K562 (cell line): ENCODE measurements at regions not wholly inside any gene's neighbourhood (a gene's known extent, or its start where the extent isn't known, plus 50 kb on each side); places are given as distances from the start of the nearest gene placed in this dataset.

Source experiments
- ATAC-seq: fragments of 200-7000 bp; cut with Tn5 transposase; 3 replicates; pipeline ENCODE4 v1.9.1; 2020; ENCODE audit warnings: moderate library complexity
- BruUV-seq: library from RNA; stranded (reverse); fragments of 400-500 nt; replicated peaks from 2 replicates; lab custom pipeline; 2021; lab: Mats Ljungman, UMichigan
- CTCF ChIA-PET: fragments of 300-600 bp; formaldehyde crosslinking; extraction: SDS; loops from one replicate; lab custom pipeline; 2021; ENCODE audit warnings: low intra/inter-chr PET ratio; lab: Yijun Ruan, JAX
- POLR2A ChIA-PET: fragments of 300-600, 350-650 bp; sonication (Branson Sonifier 250); formaldehyde crosslinking; extraction: SDS; loops from one replicate; lab custom pipeline; 2021; ENCODE audit warnings: antibody characterized with exemption, inconsistent platforms; lab: Yijun Ruan, JAX
- DNase-seq, 4 experiments: peaks; one replicate each; pipeline versions ENCODE4 v3.0.0 to v3.0.0-alpha.2; 2011 to 2018; ENCODE audit warnings: low spot score in 3 of 4, mixed read lengths in 3 of 4; ENCODE audit errors: extremely low read depth in 1 of 4
- FAIRE-seq: peaks from 2 replicates; lab custom pipeline; 2011; peaks lifted over from hg19 to GRCh38; lab: Jason Lieb, UNC
- H2AFZ ChIP-seq: 2 replicates; pipeline ENCODE4 v1.6.0; 2011; ENCODE audit warnings: low read depth, low read length, control low read depth, inconsistent platforms
- H3K27ac ChIP-seq: fragments of 200-600 bp; 3 replicates; pipeline ENCODE4 v1.8.0; 2011; ENCODE audit warnings: low read depth, mild to moderate bottlenecking, control low read depth, inconsistent platforms, low read length, moderate library complexity, mixed read lengths; ENCODE audit errors: extremely low read depth
- H3K27me3 ChIP-seq, 2 experiments: fragments of 300-600 bp in 1 of 2; 2 replicates in 1 of 2; 3 replicates in 1 of 2; pipeline versions ENCODE4 v1.6.0 to v1.8.0; 2011; ENCODE audit warnings: inconsistent platforms in 2 of 2, low read length in 2 of 2, mild to moderate bottlenecking in 1 of 2, mixed read lengths in 1 of 2, moderate library complexity in 1 of 2; ENCODE audit not compliant: control insufficient read depth in 2 of 2, insufficient read depth in 2 of 2
- H3K36me3 ChIP-seq: fragments of 300-600 bp; 3 replicates; pipeline ENCODE4 v1.8.0; 2011; ENCODE audit warnings: mild to moderate bottlenecking, low read length, inconsistent platforms; ENCODE audit not compliant: control insufficient read depth, insufficient read depth
- H3K4me1 ChIP-seq, 2 experiments: fragments of 200-600 bp in 1 of 2; replicated peaks in 1 of 2; 2 replicates in 1 of 2; 3 replicates in 1 of 2; pipeline versions ENCODE4 v1.5.1 to v1.8.0; 2011; ENCODE audit warnings: inconsistent platforms in 2 of 2, low read length in 2 of 2, mild to moderate bottlenecking in 1 of 2, mixed read lengths in 1 of 2, moderate library complexity in 1 of 2; ENCODE audit not compliant: control insufficient read depth in 2 of 2, insufficient read depth in 2 of 2
- H3K4me2 ChIP-seq: 2 replicates; pipeline ENCODE4 v1.6.1; 2011; ENCODE audit warnings: low read length, control low read depth, inconsistent platforms, mixed read lengths; ENCODE audit not compliant: insufficient read depth
- H3K4me3 ChIP-seq: fragments of 200-600 bp; sonication (generic), shearing (Covaris generic); 2 replicates; pipeline ENCODE4 v1.5.1; 2016; ENCODE audit warnings: control low read depth, inconsistent platforms
- H3K79me2 ChIP-seq: fragments of 200-600 bp; 3 replicates; pipeline ENCODE4 v1.8.0; 2011; ENCODE audit warnings: low read length, inconsistent platforms; ENCODE audit not compliant: control insufficient read depth, insufficient read depth
- H3K9ac ChIP-seq, 2 experiments: 2 replicates each; pipeline versions ENCODE4 v1.6.0 to v1.6.1; 2011; ENCODE audit warnings: low read depth in 2 of 2, low read length in 2 of 2, control low read depth in 1 of 2, inconsistent platforms in 1 of 2, mild to moderate bottlenecking in 1 of 2, mixed read lengths in 1 of 2; ENCODE audit not compliant: insufficient read depth in 1 of 2
- H3K9me1 ChIP-seq: one replicate; pipeline ENCODE4 v1.6.0; 2011; ENCODE audit warnings: inconsistent platforms, mild to moderate bottlenecking, low read length, moderate library complexity; ENCODE audit not compliant: control insufficient read depth, insufficient read depth
- H3K9me3 ChIP-seq: replicated peaks from 2 replicates; pipeline ENCODE4 v1.5.1; 2011; ENCODE audit warnings: low read depth, low read length, inconsistent platforms; ENCODE audit not compliant: control insufficient read depth, insufficient read depth
- H4K20me1 ChIP-seq: replicated peaks from 2 replicates; pipeline ENCODE4 v1.6.1; 2011; ENCODE audit warnings: low read length, inconsistent platforms, mixed read lengths; ENCODE audit not compliant: control insufficient read depth, insufficient read depth
- ARHGAP35 ChIP-seq: fragments of 450-650 bp; IDR thresholded peaks from 2 replicates; pipeline ENCODE4 v1.6.1; 2018; ENCODE audit not compliant: partially characterized antibody
- BCOR ChIP-seq: fragments of 450-650 bp; IDR thresholded peaks from 2 replicates; pipeline ENCODE4 v1.6.1; 2016
- CBFB ChIP-seq: sonication (generic); formaldehyde crosslinking; IDR thresholded peaks from 2 replicates; pipeline ENCODE4 v1.4.0; 2020; ENCODE audit warnings: mild to moderate bottlenecking, missing genetic modification reagents
- CCNT2 ChIP-seq: IDR thresholded peaks from 2 replicates; pipeline ENCODE4 v1.6.1; 2011; ENCODE audit warnings: borderline replicate concordance, low read depth, mild to moderate bottlenecking, moderate library complexity, mixed read lengths, low read length; ENCODE audit not compliant: insufficient read length; ENCODE audit errors: extremely low read depth
- ILK ChIP-seq: fragments of 450-650 bp; IDR thresholded peaks from 2 replicates; pipeline ENCODE4 v1.6.1; 2016; ENCODE audit warnings: missing genetic modification characterization, low read depth, mild to moderate bottlenecking, missing compliant biosample characterization, moderate library complexity, borderline replicate concordance
- KAT7 ChIP-seq: sonication (generic); formaldehyde crosslinking; IDR thresholded peaks from 2 replicates; pipeline ENCODE4 v1.8.0; 2022; ENCODE audit warnings: missing genetic modification reagents, mild to moderate bottlenecking, borderline replicate concordance
- LARP7 ChIP-seq: fragments of 450-650 bp; IDR thresholded peaks from 2 replicates; pipeline ENCODE4 v1.6.1; 2016
- MCM3 ChIP-seq: fragments of 450-650 bp; IDR thresholded peaks from 2 replicates; pipeline ENCODE4 v1.6.1; 2016
- MEF2A ChIP-seq: IDR thresholded peaks from 2 replicates; pipeline ENCODE4 v1.6.1; 2011; ENCODE audit warnings: low read depth, mild to moderate bottlenecking, low read length, moderate library complexity; ENCODE audit not compliant: control insufficient read depth
- NFYB ChIP-seq: IDR thresholded peaks from 2 replicates; pipeline ENCODE4 v1.6.1; 2011; ENCODE audit warnings: mild to moderate bottlenecking, moderate library complexity; ENCODE audit not compliant: insufficient read length; ENCODE audit errors: extremely low read depth
- POLR2H ChIP-seq: IDR thresholded peaks from 2 replicates; pipeline ENCODE4 v1.6.1; 2016; ENCODE audit warnings: missing genetic modification characterization, low read depth, mild to moderate bottlenecking, control low read depth, missing compliant biosample characterization, moderate library complexity
- SPI1 ChIP-seq: IDR thresholded peaks from 2 replicates; pipeline ENCODE4 v1.6.1; 2011; ENCODE audit warnings: low read depth, low read length, control low read depth, borderline replicate concordance
- TAL1 ChIP-seq: fragments of 450-650 bp; IDR thresholded peaks from 2 replicates; pipeline ENCODE4 v1.6.1; 2016; ENCODE audit warnings: mild to moderate bottlenecking
- ZFP36 ChIP-seq: fragments of 150-350 bp; IDR thresholded peaks from 2 replicates; pipeline ENCODE4 v1.6.1; 2018; ENCODE audit warnings: low read length, low read depth; ENCODE audit not compliant: partially characterized antibody
- ZNF134 ChIP-seq: fragments of 250-450 bp; sonication (Bioruptor Pico); conservative IDR thresholded peaks from 2 replicates; pipeline ENCODE4 v1.4.0; 2020
- ZSCAN29 ChIP-seq: fragments of 450-650 bp; IDR thresholded peaks from 2 replicates; pipeline ENCODE4 v1.6.1; 2017
- in situ Hi-C: fragments of 300-500 bp; cut with MboI; formaldehyde crosslinking; loops from 4 replicates; pipeline ENCODE4 v1.15.0; 2018; ENCODE audit warnings: inconsistent platforms, mixed read lengths
- intact Hi-C: fragments of 100-400 bp; cut with micrococcal nuclease; formaldehyde crosslinking; loops from 2 replicates; pipeline ENCODE4 v1.14.2; 2022
- TF ChIP-seq, protein P1 (sequence below), 2 experiments: fragments of 250-450 bp in 1 of 2; fragments of 450-650 bp in 1 of 2; sonication (Bioruptor Pico) in 1 of 2; IDR thresholded peaks; 2 replicates each; pipeline versions ENCODE4 v1.6.1 to v1.8.0; 2016 to 2021; ENCODE audit warnings: mild to moderate bottlenecking in 2 of 2, moderate library complexity in 2 of 2, missing compliant biosample characterization in 1 of 2, missing genetic modification characterization in 1 of 2
- TF ChIP-seq, protein P2 (sequence below): IDR thresholded peaks from 2 replicates; pipeline ENCODE4 v1.6.1; 2011; ENCODE audit warnings: borderline replicate concordance, low read depth, mild to moderate bottlenecking, moderate library complexity, low read length; ENCODE audit not compliant: insufficient read depth, poor library complexity, severe bottlenecking
- TF ChIP-seq, protein P3 (sequence below): sonication (generic); formaldehyde crosslinking; IDR thresholded peaks from 2 replicates; pipeline ENCODE4 v1.8.1; 2023; ENCODE audit warnings: mild to moderate bottlenecking, missing genetic modification reagents
- TF ChIP-seq, protein P4 (sequence below): sonication (generic); formaldehyde crosslinking; IDR thresholded peaks from 2 replicates; pipeline ENCODE4 v1.8.0; 2022; ENCODE audit warnings: mild to moderate bottlenecking, low read depth, missing genetic modification reagents

DNA sequence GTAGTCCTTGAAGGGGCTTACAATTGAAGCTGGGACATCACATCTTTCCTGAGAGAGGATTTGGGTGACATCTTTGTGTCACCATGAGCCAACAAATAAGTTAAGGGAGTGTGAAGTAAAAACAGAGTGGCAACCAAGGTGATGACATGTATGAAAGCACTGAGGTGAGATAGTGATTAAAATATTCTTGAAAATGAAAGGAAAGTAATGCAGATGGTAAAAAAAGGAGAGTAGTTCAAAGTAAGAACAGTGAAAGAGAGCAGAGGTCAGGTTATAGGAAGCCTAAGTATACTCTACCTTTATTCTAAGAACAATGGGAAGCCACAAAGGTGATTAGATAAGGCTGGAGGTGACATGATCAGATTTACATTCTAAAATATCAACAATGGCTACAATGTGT, 486.1 kb downstream of the DIPK2A start:
- ATAC-seq = no peak
- Histone ChIP-seq H3K9me1 (no peaks in the 10 kb centered on the region), H3K4me1 (no peaks in the 10 kb centered on the region), H4K20me1 (no peaks in the 10 kb centered on the region), H3K9me3 (no peaks in the 10 kb centered on the region; the same call in 1 of the 2 replicates), H3K4me2 (no peak overlapping the region), H3K27me3 (no peaks in the 10 kb centered on the region), H3K79me2 (no peaks in the 10 kb centered on the region), H3K9ac (no peak overlapping the region), H2AFZ (no peak overlapping the region), H3K27ac (no peak overlapping the region), H3K4me3 (no peak overlapping the region), H3K36me3 (no peaks in the 10 kb centered on the region)
- no peak for FAIRE-seq
- POLR2A ChIA-PET = no interaction called here
- DNase-seq = no peak
- in situ Hi-C loops (no loop called here), intact Hi-C loops (no loop called here)
- no TSS peak for BruUV-seq
- CTCF ChIA-PET = no interaction called here
- TF ChIP-seq, protein P1, sequence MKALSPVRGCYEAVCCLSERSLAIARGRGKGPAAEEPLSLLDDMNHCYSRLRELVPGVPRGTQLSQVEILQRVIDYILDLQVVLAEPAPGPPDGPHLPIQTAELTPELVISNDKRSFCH (CRISPR knock-in tag; IDR thresholded peaks at IDR 0.05) = no peak
- TF ChIP-seq, protein P1 (tag; IDR thresholded peaks at IDR 0.05) = no peak
- TF ChIP-seq ZSCAN29 (no peak), ZFP36 (no peak), ZNF134 (no peak), ILK (tag) (no peak), CCNT2 (no peak), MCM3 (no peak), SPI1 (no peak), NFYB (no peak), KAT7 (CRISPR knock-in tag) (no peak), LARP7 (no peak), POLR2H (tag) (no peak), TAL1 (no peak), BCOR (no peak), CBFB (CRISPR knock-in tag) (no peak), ARHGAP35 (no peak), MEF2A (no peak)
- TF ChIP-seq, protein P2, sequence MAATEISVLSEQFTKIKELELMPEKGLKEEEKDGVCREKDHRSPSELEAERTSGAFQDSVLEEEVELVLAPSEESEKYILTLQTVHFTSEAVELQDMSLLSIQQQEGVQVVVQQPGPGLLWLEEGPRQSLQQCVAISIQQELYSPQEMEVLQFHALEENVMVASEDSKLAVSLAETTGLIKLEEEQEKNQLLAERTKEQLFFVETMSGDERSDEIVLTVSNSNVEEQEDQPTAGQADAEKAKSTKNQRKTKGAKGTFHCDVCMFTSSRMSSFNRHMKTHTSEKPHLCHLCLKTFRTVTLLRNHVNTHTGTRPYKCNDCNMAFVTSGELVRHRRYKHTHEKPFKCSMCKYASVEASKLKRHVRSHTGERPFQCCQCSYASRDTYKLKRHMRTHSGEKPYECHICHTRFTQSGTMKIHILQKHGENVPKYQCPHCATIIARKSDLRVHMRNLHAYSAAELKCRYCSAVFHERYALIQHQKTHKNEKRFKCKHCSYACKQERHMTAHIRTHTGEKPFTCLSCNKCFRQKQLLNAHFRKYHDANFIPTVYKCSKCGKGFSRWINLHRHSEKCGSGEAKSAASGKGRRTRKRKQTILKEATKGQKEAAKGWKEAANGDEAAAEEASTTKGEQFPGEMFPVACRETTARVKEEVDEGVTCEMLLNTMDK = no peak
- TF ChIP-seq, protein P3, sequence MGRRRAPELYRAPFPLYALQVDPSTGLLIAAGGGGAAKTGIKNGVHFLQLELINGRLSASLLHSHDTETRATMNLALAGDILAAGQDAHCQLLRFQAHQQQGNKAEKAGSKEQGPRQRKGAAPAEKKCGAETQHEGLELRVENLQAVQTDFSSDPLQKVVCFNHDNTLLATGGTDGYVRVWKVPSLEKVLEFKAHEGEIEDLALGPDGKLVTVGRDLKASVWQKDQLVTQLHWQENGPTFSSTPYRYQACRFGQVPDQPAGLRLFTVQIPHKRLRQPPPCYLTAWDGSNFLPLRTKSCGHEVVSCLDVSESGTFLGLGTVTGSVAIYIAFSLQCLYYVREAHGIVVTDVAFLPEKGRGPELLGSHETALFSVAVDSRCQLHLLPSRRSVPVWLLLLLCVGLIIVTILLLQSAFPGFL (CRISPR knock-in tag) = no peak
- TF ChIP-seq, protein P4, sequence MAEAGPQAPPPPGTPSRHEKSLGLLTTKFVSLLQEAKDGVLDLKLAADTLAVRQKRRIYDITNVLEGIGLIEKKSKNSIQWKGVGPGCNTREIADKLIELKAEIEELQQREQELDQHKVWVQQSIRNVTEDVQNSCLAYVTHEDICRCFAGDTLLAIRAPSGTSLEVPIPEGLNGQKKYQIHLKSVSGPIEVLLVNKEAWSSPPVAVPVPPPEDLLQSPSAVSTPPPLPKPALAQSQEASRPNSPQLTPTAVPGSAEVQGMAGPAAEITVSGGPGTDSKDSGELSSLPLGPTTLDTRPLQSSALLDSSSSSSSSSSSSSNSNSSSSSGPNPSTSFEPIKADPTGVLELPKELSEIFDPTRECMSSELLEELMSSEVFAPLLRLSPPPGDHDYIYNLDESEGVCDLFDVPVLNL (CRISPR knock-in tag) = no peak
